ENCODE measurements at regions not wholly inside any gene's neighbourhood (a gene's known extent, or its start where the extent isn't known, plus 50 kb on each side); places are given as distances from the start of the nearest gene placed in this dataset.
A peak's percentile ranks its signal among the peaks of the same experiment; 100 is the strongest.

DNA sequence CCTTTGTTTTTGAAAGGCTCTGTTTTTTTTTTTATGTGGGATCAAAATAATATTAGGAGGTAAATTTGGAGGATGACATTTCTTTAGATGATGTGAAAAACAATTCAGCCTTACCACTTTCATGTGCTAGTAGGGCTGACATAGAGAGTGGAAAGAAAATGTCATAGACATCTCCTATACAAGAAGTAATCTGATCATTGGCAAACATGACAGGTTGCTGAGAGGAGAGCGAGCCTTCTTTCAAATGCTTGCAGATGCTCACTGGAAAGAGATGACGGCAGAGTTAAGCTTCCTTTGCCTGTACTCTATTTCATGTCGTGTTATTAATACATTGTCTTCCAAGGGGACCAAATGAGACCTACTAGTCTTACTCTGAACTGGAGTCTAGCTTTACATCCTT, 160.1 kb upstream of the DAP start:
- intact Hi-C loops (cut with DNase I; ENCODE audit: low total_unique reads), result no loop called here
- Histone ChIP-seq H3K9me3 (no peaks in the 10 kb centered on the region), H3K4me1 (no peaks in the 10 kb centered on the region), H3K27ac (no peak overlapping the region), H3K27me3 (peaks cover 0 to 6% (median 0%) of the 10 kb centered on the region in 3 donors), H3K36me3 (no peaks in the 10 kb centered on the region), H3K4me3 (no peak overlapping the region)
- TF ChIP-seq POLR2A (IDR thresholded peaks at IDR 0.05), result no peak
- no peak for TF ChIP-seq EP300 (IDR thresholded peaks at IDR 0.05)
- no peak for TF ChIP-seq POLR2AphosphoS5 (IDR thresholded peaks at IDR 0.05)
- TF ChIP-seq, protein P1, sequence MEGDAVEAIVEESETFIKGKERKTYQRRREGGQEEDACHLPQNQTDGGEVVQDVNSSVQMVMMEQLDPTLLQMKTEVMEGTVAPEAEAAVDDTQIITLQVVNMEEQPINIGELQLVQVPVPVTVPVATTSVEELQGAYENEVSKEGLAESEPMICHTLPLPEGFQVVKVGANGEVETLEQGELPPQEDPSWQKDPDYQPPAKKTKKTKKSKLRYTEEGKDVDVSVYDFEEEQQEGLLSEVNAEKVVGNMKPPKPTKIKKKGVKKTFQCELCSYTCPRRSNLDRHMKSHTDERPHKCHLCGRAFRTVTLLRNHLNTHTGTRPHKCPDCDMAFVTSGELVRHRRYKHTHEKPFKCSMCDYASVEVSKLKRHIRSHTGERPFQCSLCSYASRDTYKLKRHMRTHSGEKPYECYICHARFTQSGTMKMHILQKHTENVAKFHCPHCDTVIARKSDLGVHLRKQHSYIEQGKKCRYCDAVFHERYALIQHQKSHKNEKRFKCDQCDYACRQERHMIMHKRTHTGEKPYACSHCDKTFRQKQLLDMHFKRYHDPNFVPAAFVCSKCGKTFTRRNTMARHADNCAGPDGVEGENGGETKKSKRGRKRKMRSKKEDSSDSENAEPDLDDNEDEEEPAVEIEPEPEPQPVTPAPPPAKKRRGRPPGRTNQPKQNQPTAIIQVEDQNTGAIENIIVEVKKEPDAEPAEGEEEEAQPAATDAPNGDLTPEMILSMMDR (IDR thresholded peaks at IDR 0.05), result no peak
- WGBS, 5 donors, result 74 to 81% (median 76%) methylated on average over 3 of the region's 3 CpGs
- DNase-seq, result no peak

DNA sequence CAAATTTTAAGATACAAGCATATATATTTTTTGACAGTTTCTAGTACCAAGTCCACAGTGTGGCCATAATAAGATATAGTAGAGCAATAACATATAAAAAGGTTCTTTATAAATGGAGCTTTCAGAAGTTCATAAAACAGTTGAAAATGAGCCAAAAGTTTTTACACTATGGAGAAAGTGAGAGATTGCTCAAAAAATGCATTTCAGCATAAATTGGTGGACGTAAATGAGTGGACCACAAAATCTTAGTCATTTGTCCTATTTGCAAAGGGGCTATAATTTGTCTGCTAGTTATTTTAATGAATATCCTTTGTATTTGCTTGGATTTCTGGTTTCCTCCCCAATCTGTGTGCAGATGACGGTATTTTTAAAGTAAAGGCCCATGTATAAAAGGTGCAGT, 159.4 kb upstream of the DAP start:
- Histone ChIP-seq H3K4me3 (no peak overlapping the region), H3K27ac (no peak overlapping the region), H3K27me3 (peaks cover 0 to 6% (median 0%) of the 10 kb centered on the region in 3 donors), H3K36me3 (no peaks in the 10 kb centered on the region), H3K4me1 (no peaks in the 10 kb centered on the region), H3K9me3 (no peaks in the 10 kb centered on the region)
- intact Hi-C loops (cut with DNase I; ENCODE audit: low total_unique reads), result no loop called here
- 73 to 94% (median 90%) methylated on average over 2 of the region's 2 CpGs for WGBS, 5 donors
- TF ChIP-seq EP300 (IDR thresholded peaks at IDR 0.05) (no peak), POLR2AphosphoS5 (IDR thresholded peaks at IDR 0.05) (no peak), POLR2A (IDR thresholded peaks at IDR 0.05) (no peak)
- TF ChIP-seq, protein P1 (IDR thresholded peaks at IDR 0.05), result no peak
- DNase-seq, result no peak

DNA sequence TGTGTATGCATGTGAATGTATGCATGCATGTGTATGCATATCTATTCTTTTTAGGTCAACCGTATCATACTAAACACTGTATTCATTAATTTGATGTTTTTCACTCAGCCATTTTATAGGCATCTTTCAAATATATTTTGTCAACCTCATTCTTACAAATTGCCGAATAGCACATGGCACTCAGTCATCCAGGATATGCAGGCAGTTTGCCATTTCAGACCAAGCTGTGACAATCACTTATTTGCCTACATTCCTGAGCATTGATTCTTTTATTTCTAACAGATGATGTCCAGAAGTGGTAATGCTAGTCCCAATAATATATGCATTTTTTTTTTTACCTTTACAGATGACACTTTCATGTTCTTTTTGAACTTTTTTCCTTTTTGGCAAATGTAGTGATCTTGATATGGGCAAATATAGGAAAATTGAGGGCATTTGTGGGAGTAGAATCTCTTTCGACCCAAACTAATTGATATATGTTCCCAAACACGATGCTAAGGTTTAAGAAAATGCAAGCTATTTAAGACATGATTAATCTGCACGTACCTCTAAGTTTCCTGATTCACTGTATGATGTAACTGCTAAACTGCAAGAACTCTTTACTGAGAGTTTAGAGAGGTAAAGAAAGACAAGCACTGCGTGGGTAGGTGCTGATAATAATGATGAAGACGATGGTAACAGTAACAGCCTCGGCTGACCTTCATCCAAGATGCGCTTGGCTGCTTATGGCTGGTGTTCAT, 153.9 kb upstream of the DAP start:
- 74 to 88% (median 87%) methylated on average over 9 of the region's 9 CpGs for WGBS, 5 donors
- intact Hi-C loops (cut with DNase I; ENCODE audit: low total_unique reads), result no loop called here

DNA sequence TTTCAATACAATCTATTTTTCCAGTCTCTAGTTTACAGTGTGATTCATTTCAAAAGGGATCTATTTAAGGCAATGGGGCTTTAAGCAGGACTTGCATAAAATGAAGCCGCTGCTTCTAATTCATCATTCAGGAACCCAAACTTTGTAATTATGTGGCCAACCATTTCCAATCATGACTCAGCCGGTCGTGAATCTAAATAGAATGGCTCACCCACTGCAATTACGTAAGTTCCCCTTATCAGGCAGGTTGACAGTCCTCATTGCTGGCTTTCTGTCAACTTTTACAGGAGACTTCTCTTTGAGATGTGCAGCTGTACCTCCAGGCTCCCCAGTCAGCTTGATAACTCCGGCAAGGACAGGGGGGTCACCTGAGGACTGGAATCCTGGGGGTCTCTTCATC, 152.8 kb upstream of the DAP start:
- H3K4me1 ChIP-seq, result no peaks in the 10 kb centered on the region
- H3K27ac ChIP-seq, result no peak overlapping the region
- DNase-seq, result peak in 1 of 2 donors; percentile 12
- intact Hi-C loops (cut with DNase I; ENCODE audit: low total_unique reads), result no loop called here
- H3K36me3 ChIP-seq, result no peaks in the 10 kb centered on the region
- H3K9me3 ChIP-seq, result no peaks in the 10 kb centered on the region
- 13 to 25% (median 22%) methylated on average over 5 of the region's 5 CpGs for WGBS, 5 donors
- no peak overlapping the region for H3K4me3 ChIP-seq
- TF ChIP-seq, protein P1 (IDR thresholded peaks at IDR 0.05), result no peak
- TF ChIP-seq POLR2A (IDR thresholded peaks at IDR 0.05) (no peak), POLR2AphosphoS5 (IDR thresholded peaks at IDR 0.05) (no peak), EP300 (IDR thresholded peaks at IDR 0.05) (no peak)
- peaks cover 0 to 5% (median 0%) of the 10 kb centered on the region in 3 donors for H3K27me3 ChIP-seq

More for the DNA sequence above, 153.9 kb upstream of the DAP start:
- Histone ChIP-seq H3K9me3 (no peaks in the 10 kb centered on the region), H3K36me3 (no peaks in the 10 kb centered on the region), H3K27me3 (peaks cover 0 to 5% (median 0%) of the 10 kb centered on the region in 3 donors), H3K4me3 (no peak overlapping the region), H3K4me1 (no peaks in the 10 kb centered on the region), H3K27ac (no peak overlapping the region)
- no peak for DNase-seq
- TF ChIP-seq, protein P1 (IDR thresholded peaks at IDR 0.05), result no peak
- TF ChIP-seq POLR2A (IDR thresholded peaks at IDR 0.05) (no peak), POLR2AphosphoS5 (IDR thresholded peaks at IDR 0.05) (no peak), EP300 (IDR thresholded peaks at IDR 0.05) (no peak)
